Ishikawa (cell line): ENCODE measurements at regions not wholly inside any gene's neighbourhood (a gene's known extent, or its start where the extent isn't known, plus 50 kb on each side); places are given as distances from the start of the nearest gene placed in this dataset.

ENCODE experiments used
- CEBPB ChIP-seq: IDR thresholded peaks from 2 replicates; pipeline ENCODE4 v1.6.1; 2012
- CREB1 ChIP-seq: IDR thresholded peaks from 2 replicates; pipeline ENCODE4 v1.6.1; 2012; ENCODE audit warnings: low read depth
- EP300 ChIP-seq: IDR thresholded peaks from 2 replicates; pipeline ENCODE4 v1.6.1; 2012; ENCODE audit warnings: borderline replicate concordance
- FOXM1 ChIP-seq: IDR thresholded peaks from 2 replicates; pipeline ENCODE4 v1.6.1; 2012; ENCODE audit warnings: low read depth, borderline replicate concordance
- NFIC ChIP-seq: IDR thresholded peaks from 2 replicates; pipeline ENCODE4 v1.6.1; 2012
- RAD21 ChIP-seq: IDR thresholded peaks from 2 replicates; pipeline ENCODE4 v1.6.1; 2012; ENCODE audit warnings: low read depth
- TEAD4 ChIP-seq: IDR thresholded peaks from 2 replicates; pipeline ENCODE4 v1.6.1; 2012
- TF ChIP-seq, protein P1 (sequence below): IDR thresholded peaks from 2 replicates; pipeline ENCODE4 v1.6.1; 2012; ENCODE audit warnings: low read depth, mild to moderate bottlenecking

DNA sequence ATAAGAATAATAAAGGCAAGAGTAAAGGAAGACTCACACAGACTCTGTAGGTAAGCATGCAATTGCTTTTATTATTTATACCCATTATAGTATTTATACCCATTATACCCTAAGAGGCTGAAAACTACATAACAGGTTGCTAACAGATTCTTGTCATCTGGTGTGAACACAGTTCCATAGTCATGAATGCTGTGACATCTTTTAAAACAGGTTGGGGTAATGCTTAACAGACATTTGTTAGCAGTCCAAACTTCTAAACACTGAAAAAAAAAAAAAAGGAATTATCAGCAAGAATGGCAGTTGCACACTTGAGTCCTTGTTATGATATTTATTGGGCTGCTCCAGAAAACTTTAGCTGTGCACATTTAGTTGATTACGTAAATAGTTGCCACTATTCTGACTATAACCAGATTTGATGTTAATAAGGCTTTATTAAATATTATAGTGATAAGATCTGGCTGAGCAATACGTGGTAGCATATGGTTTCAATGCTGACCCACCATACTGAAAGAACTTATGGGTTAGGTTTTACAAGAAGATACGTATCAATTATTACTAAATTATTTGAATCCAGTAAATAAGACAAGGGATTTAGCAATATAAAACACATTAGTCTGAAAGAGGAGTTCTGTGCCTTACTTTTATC, 888.8 kb downstream of the LRRTM4 start:
- no peak for TF ChIP-seq CREB1
- TF ChIP-seq FOXM1, result no peak
- TF ChIP-seq, protein P1, sequence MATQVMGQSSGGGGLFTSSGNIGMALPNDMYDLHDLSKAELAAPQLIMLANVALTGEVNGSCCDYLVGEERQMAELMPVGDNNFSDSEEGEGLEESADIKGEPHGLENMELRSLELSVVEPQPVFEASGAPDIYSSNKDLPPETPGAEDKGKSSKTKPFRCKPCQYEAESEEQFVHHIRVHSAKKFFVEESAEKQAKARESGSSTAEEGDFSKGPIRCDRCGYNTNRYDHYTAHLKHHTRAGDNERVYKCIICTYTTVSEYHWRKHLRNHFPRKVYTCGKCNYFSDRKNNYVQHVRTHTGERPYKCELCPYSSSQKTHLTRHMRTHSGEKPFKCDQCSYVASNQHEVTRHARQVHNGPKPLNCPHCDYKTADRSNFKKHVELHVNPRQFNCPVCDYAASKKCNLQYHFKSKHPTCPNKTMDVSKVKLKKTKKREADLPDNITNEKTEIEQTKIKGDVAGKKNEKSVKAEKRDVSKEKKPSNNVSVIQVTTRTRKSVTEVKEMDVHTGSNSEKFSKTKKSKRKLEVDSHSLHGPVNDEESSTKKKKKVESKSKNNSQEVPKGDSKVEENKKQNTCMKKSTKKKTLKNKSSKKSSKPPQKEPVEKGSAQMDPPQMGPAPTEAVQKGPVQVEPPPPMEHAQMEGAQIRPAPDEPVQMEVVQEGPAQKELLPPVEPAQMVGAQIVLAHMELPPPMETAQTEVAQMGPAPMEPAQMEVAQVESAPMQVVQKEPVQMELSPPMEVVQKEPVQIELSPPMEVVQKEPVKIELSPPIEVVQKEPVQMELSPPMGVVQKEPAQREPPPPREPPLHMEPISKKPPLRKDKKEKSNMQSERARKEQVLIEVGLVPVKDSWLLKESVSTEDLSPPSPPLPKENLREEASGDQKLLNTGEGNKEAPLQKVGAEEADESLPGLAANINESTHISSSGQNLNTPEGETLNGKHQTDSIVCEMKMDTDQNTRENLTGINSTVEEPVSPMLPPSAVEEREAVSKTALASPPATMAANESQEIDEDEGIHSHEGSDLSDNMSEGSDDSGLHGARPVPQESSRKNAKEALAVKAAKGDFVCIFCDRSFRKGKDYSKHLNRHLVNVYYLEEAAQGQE, result no peak
- TF ChIP-seq TEAD4, result no peak
- no peak for TF ChIP-seq NFIC
- TF ChIP-seq CEBPB, result no peak
- TF ChIP-seq RAD21, result no peak
- no peak for TF ChIP-seq EP300
